Neural progenitor cell (in vitro differentiated cells): ENCODE measurements at regions not wholly inside any gene's neighbourhood (a gene's known extent, or its start where the extent isn't known, plus 50 kb on each side); places are given as distances from the start of the nearest gene placed in this dataset.

Experiments
- DNase-seq: peaks from one replicate; pipeline ENCODE4 v3.0.0-alpha.2; 2016; ENCODE audit warnings: low spot score
- H2AFZ ChIP-seq: fragments of 200-600 bp; sonication (generic); replicated peaks from 2 replicates; pipeline ENCODE4 v1.6.1; 2016; ENCODE audit warnings: antibody characterized with exemption
- H3F3A ChIP-seq: fragments of 200-600 bp; sonication (generic); 2 replicates; pipeline ENCODE4 v1.6.1; 2016; ENCODE audit warnings: antibody characterized with exemption, low read depth
- H3K27ac ChIP-seq: fragments of 200-600 bp; sonication (generic); 2 replicates; pipeline ENCODE4 v1.5.1; 2016; ENCODE audit warnings: mild to moderate bottlenecking
- H3K27me3 ChIP-seq: fragments of 200-600 bp; sonication (generic); 2 replicates; pipeline ENCODE4 v1.6.1; 2016; ENCODE audit warnings: mild to moderate bottlenecking, moderate library complexity
- H3K36me3 ChIP-seq: fragments of 200-600 bp; sonication (generic); 2 replicates; pipeline ENCODE4 v1.5.1; 2016
- H3K4me1 ChIP-seq: fragments of 200-600 bp; sonication (generic); 2 replicates; pipeline ENCODE4 v1.6.1; 2016; ENCODE audit warnings: mixed run types
- H3K4me2 ChIP-seq: fragments of 200-600 bp; sonication (generic); 2 replicates; pipeline ENCODE4 v1.6.1; 2016
- H3K4me3 ChIP-seq: fragments of 200-600 bp; sonication (generic); 2 replicates; pipeline ENCODE4 v1.5.1; 2016
- H3K79me2 ChIP-seq: fragments of 200-600 bp; sonication (generic); 2 replicates; pipeline ENCODE4 v1.6.1; 2016; ENCODE audit warnings: low read depth
- H3K9ac ChIP-seq: fragments of 200-600 bp; sonication (generic); 2 replicates; pipeline ENCODE4 v1.6.1; 2016
- H3K9me3 ChIP-seq: fragments of 200-600 bp; sonication (generic); 2 replicates; pipeline ENCODE4 v1.5.1; 2016; ENCODE audit warnings: low read depth
- H4K20me1 ChIP-seq: fragments of 200-600 bp; sonication (generic); 2 replicates; pipeline ENCODE4 v1.6.1; 2016; ENCODE audit warnings: low read depth
- H3K27ac Mint-ChIP-seq: 3 replicates; pipeline ENCODE4 v1.8.0; 2021; ENCODE audit warnings: mixed read lengths
- H3K27me3 Mint-ChIP-seq: 2 replicates; pipeline ENCODE4 v1.8.0; 2022; ENCODE audit warnings: low read depth, mild to moderate bottlenecking, inconsistent platforms, moderate library complexity, mixed read lengths; ENCODE audit not compliant: insufficient read depth
- H3K36me3 Mint-ChIP-seq: 3 replicates; pipeline ENCODE4 v1.8.0; 2021; ENCODE audit warnings: mixed read lengths
- H3K4me1 Mint-ChIP-seq: 3 replicates; pipeline ENCODE4 v1.8.0; 2021; ENCODE audit warnings: mixed read lengths
- H3K4me3 Mint-ChIP-seq: 3 replicates; pipeline ENCODE4 v1.8.0; 2021; ENCODE audit warnings: mild to moderate bottlenecking, moderate library complexity, mixed read lengths
- H3K9me3 Mint-ChIP-seq: 3 replicates; pipeline ENCODE4 v1.8.0; 2020; ENCODE audit warnings: mixed read lengths
- EZH2 ChIP-seq: fragments of 200-600 bp; sonication (generic); IDR thresholded peaks from 2 replicates; pipeline ENCODE4 v1.6.1; 2017; ENCODE audit warnings: antibody characterized with exemption, mild to moderate bottlenecking, moderate library complexity
- EZH2phosphoT487 ChIP-seq: fragments of 200-600 bp; sonication (generic); IDR thresholded peaks from 2 replicates; pipeline ENCODE4 v1.6.1; 2017; ENCODE audit warnings: antibody characterized with exemption
- TF ChIP-seq, protein P1 (sequence below): fragments of 200-600 bp; sonication (generic); IDR thresholded peaks from 2 replicates; pipeline ENCODE4 v1.5.1; 2017; ENCODE audit warnings: antibody characterized with exemption, mild to moderate bottlenecking

DNA sequence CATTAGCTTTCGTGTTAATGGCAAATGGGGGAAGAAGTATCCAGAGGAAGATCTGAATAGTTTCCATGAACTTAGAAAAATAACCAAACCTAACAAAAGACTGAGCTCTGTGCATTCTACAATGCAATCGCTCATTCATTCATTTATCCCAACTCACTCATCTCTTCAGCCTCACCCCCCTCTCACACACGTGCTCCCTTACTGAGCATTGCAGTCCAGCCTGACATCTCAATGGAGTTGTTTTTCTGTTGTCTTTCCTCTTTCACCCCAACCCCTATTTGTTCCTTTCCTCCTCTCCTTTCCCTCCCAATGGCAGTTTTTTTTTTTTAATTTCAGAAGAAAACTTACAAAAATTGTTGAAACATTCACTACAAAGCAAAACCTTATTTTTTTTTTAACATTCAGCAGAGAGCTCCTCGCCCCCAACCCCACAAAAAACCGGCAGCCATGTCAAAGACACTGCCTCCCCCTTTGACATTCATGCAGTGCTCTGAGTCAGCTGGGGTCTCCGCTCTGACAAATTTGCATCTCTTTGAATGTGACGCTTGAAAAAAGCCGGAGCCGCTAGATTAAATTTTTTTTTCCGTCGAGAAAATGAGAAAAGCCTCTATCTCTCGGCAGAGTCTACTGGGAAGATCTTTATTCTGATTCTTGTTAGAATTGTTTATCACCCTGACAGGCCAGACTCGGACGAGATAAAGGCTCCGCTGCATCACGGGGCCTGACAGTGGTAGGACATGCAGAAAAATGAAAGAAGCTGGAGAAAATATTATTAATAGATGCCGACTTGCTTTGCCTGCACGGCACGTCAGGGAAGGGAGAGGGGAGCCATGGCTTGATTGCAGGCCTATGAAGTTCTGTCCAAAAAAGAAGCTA lies 775.6 kb downstream of the VRK1 start:
- no peaks in the 10 kb centered on the region for H3K4me1 ChIP-seq
- H3K4me3 ChIP-seq, result no peak overlapping the region
- H3K36me3 ChIP-seq, result no peaks in the 10 kb centered on the region
- no peaks in the 10 kb centered on the region for H3K79me2 ChIP-seq
- no peaks in the 10 kb centered on the region for H3K36me3 Mint-ChIP-seq
- H4K20me1 ChIP-seq, result no peaks in the 10 kb centered on the region
- no peak overlapping the region for H3K9ac ChIP-seq
- H3K4me3 Mint-ChIP-seq, result peak overlapping the region; percentile 28
- no peak overlapping the region for H3K27ac ChIP-seq
- H3K9me3 ChIP-seq, result no peaks in the 10 kb centered on the region
- H3K4me2 ChIP-seq, result no peak overlapping the region
- peak overlapping the region; percentile 17 for H2AFZ ChIP-seq
- peaks cover 3% of the 10 kb centered on the region for H3K27me3 Mint-ChIP-seq
- no peaks in the 10 kb centered on the region for H3F3A ChIP-seq
- TF ChIP-seq EZH2phosphoT487 (no peak), EZH2 (no peak)
- TF ChIP-seq, protein P1, sequence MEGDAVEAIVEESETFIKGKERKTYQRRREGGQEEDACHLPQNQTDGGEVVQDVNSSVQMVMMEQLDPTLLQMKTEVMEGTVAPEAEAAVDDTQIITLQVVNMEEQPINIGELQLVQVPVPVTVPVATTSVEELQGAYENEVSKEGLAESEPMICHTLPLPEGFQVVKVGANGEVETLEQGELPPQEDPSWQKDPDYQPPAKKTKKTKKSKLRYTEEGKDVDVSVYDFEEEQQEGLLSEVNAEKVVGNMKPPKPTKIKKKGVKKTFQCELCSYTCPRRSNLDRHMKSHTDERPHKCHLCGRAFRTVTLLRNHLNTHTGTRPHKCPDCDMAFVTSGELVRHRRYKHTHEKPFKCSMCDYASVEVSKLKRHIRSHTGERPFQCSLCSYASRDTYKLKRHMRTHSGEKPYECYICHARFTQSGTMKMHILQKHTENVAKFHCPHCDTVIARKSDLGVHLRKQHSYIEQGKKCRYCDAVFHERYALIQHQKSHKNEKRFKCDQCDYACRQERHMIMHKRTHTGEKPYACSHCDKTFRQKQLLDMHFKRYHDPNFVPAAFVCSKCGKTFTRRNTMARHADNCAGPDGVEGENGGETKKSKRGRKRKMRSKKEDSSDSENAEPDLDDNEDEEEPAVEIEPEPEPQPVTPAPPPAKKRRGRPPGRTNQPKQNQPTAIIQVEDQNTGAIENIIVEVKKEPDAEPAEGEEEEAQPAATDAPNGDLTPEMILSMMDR, result no peak
- H3K27me3 ChIP-seq, result no peaks in the 10 kb centered on the region
- no peak for DNase-seq
- H3K9me3 Mint-ChIP-seq, result peaks cover 5% of the 10 kb centered on the region
- H3K27ac Mint-ChIP-seq, result peak overlapping the region; percentile 33
- peaks cover 15% of the 10 kb centered on the region for H3K4me1 Mint-ChIP-seq

DNA sequence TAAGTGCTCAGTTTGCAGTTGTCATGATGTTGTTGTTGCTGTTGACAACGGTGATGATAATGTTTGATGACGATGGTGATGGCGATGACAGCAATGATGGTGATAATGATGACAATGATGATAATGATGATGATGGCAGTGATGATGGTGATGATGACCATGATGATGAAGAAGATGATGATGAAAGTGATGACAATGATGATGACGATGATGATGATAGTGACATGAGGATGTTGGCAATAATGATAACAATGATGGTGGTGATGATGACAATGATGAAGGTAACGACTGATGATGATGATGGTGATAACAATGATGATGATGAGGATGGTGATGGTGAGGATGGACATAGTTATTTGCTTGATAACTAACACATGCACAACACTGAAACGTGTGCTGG lies 778.5 kb downstream of the VRK1 start:
- no peaks in the 10 kb centered on the region for H3K36me3 ChIP-seq
- no peaks in the 10 kb centered on the region for H3K4me1 ChIP-seq
- H3K27ac Mint-ChIP-seq, result no peak overlapping the region
- no peak overlapping the region for H3K4me3 Mint-ChIP-seq
- H3K27ac ChIP-seq, result no peak overlapping the region
- H3K9me3 Mint-ChIP-seq, result peaks cover 5% of the 10 kb centered on the region
- no peaks in the 10 kb centered on the region for H3K36me3 Mint-ChIP-seq
- peaks cover 15% of the 10 kb centered on the region for H3K4me1 Mint-ChIP-seq
- no peaks in the 10 kb centered on the region for H3K79me2 ChIP-seq
- DNase-seq, result no peak
- H3K4me2 ChIP-seq, result no peak overlapping the region
- H3K9ac ChIP-seq, result no peak overlapping the region
- no peaks in the 10 kb centered on the region for H3K9me3 ChIP-seq
- H3K4me3 ChIP-seq, result no peak overlapping the region
- H3K27me3 Mint-ChIP-seq, result peaks cover 3% of the 10 kb centered on the region
- no peak for TF ChIP-seq EZH2
- no peak for TF ChIP-seq EZH2phosphoT487
- TF ChIP-seq, protein P1, result no peak
- no peaks in the 10 kb centered on the region for H3K27me3 ChIP-seq
- no peak overlapping the region for H2AFZ ChIP-seq
- H3F3A ChIP-seq, result no peaks in the 10 kb centered on the region
- H4K20me1 ChIP-seq, result no peaks in the 10 kb centered on the region

DNA sequence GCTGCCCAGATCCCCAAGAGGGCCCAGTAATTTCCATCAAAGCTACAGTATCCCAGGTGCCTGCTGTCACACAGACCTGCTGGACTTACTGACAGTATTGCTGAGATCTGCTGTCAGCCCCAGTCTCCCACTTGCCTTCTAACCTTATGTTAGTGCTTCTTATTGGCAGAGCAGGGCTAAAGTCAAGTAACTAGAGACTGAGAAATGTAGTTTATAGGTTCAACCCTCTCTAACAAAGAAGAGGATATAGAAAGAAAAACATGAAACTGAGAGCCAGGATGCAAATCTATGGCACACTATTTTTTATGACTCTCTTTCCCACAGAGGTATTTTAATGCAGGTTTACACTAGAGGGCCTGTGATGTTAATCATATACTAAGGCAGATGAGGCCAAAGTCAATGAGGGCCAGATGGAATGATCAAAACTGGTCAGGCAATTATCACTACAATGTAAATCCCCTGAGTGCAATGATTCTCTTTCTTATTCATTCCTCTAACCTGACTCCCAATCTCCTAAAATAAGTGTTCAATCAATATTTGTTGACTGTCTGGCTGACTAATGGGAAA lies 781.9 kb downstream of the VRK1 start:
- no peaks in the 10 kb centered on the region for H3K36me3 ChIP-seq
- H3K4me3 Mint-ChIP-seq, result no peak overlapping the region
- H3K4me1 Mint-ChIP-seq, result no peaks in the 10 kb centered on the region
- H3K27ac Mint-ChIP-seq, result no peak overlapping the region
- no peaks in the 10 kb centered on the region for H3K27me3 ChIP-seq
- H4K20me1 ChIP-seq, result no peaks in the 10 kb centered on the region
- H3K79me2 ChIP-seq, result no peaks in the 10 kb centered on the region
- H3K4me1 ChIP-seq, result no peaks in the 10 kb centered on the region
- H3K27me3 Mint-ChIP-seq, result peaks cover 8% of the 10 kb centered on the region
- no peak overlapping the region for H3K4me2 ChIP-seq
- H3K27ac ChIP-seq, result no peak overlapping the region
- TF ChIP-seq, protein P1, result no peak
- no peak for TF ChIP-seq EZH2phosphoT487
- no peak for TF ChIP-seq EZH2
- no peaks in the 10 kb centered on the region for H3K36me3 Mint-ChIP-seq
- H3K9me3 Mint-ChIP-seq, result peaks cover 5% of the 10 kb centered on the region
- H2AFZ ChIP-seq, result no peak overlapping the region
- no peaks in the 10 kb centered on the region for H3K9me3 ChIP-seq
- H3K4me3 ChIP-seq, result no peak overlapping the region
- no peak overlapping the region for H3K9ac ChIP-seq
- H3F3A ChIP-seq, result no peaks in the 10 kb centered on the region
- DNase-seq, result no peak
